ENCODE measurements at regions not wholly inside any gene's neighbourhood (a gene's known extent, or its start where the extent isn't known, plus 50 kb on each side); places are given as distances from the start of the nearest gene placed in this dataset.

DNA sequence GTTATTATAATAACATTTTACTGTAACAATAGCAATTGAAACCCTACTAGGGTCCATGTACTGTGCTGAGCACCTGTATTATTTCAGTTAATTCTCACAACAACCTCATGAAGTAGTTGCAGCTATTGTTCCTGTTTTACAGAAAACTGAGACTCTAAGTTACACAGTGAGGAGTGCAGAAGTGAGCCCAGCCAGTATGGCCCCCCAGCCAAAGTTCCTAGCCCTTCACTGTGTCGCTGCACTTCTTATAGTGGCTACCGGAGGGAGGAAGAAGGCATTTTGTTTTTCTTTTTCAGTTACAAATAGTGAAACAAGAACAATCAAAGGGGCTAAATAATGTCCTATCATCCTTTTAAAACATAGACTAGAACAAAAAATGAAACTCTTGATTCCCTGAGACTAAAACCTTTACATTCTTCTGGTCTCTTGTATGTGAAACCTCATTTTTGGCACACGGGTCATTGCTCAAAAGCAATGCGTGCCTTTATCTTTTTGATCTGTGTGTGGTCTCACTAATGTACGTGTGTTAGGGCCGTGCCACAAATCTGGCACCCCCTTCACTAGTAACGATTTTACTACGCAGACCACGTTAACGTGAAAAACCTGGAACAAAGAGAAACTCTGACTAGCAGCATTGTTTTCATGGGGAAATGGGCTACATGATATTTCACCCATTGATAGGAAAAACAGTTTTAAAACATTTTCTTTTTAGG, 88.7 kb downstream of the LLPH start:
- TF ChIP-seq, protein P1, sequence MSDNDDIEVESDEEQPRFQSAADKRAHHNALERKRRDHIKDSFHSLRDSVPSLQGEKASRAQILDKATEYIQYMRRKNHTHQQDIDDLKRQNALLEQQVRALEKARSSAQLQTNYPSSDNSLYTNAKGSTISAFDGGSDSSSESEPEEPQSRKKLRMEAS (IDR thresholded peaks at IDR 0.05; ENCODE audit: low read depth, low read length), result no peak
- TF ChIP-seq CTCF (IDR thresholded peaks at IDR 0.05; ENCODE audit: low read depth, low read length) (no peak), POLR2A (IDR thresholded peaks at IDR 0.05; ENCODE audit: extremely low read depth, insufficient read length) (no peak), MYC (IDR thresholded peaks at IDR 0.05; ENCODE audit: low read depth, low read length) (no peak)
